Erythroblast (primary cell): ENCODE measurements at regions not wholly inside any gene's neighbourhood (a gene's known extent, or its start where the extent isn't known, plus 50 kb on each side); places are given as distances from the start of the nearest gene placed in this dataset.

Source experiments
- GATA1 ChIP-seq: IDR thresholded peaks from 2 replicates; pipeline ENCODE4 v1.6.1; 2011; ENCODE audit warnings: low read depth, mild to moderate bottlenecking, control low read depth, low read length, moderate library complexity
- POLR2A ChIP-seq: IDR thresholded peaks from 2 replicates; pipeline ENCODE4 v1.6.1; 2011; ENCODE audit warnings: mild to moderate bottlenecking, low read length

GRCh38 chr10:90007226-90007625 lies 305.8 kb downstream of the KIF20B start:
- no peak for TF ChIP-seq POLR2A
- no peak for TF ChIP-seq GATA1
